GM18511 (cell line): ENCODE measurements at regions not wholly inside any gene's neighbourhood (a gene's known extent, or its start where the extent isn't known, plus 50 kb on each side); places are given as distances from the start of the nearest gene placed in this dataset.
"Not testable (repeated sequence)": the region's sequence is repeated elsewhere in the genome, so short reads cannot be mapped to it uniquely, and the experiment has no call there.

Experiments used
- ATAC-seq: cut with Tn5 transposase; IDR thresholded peaks from one replicate; pipeline ENCODE4 v1.9.1; 2021; ENCODE audit warnings: mild to moderate bottlenecking, moderate library complexity; ENCODE audit not compliant: unreplicated experiment

DNA sequence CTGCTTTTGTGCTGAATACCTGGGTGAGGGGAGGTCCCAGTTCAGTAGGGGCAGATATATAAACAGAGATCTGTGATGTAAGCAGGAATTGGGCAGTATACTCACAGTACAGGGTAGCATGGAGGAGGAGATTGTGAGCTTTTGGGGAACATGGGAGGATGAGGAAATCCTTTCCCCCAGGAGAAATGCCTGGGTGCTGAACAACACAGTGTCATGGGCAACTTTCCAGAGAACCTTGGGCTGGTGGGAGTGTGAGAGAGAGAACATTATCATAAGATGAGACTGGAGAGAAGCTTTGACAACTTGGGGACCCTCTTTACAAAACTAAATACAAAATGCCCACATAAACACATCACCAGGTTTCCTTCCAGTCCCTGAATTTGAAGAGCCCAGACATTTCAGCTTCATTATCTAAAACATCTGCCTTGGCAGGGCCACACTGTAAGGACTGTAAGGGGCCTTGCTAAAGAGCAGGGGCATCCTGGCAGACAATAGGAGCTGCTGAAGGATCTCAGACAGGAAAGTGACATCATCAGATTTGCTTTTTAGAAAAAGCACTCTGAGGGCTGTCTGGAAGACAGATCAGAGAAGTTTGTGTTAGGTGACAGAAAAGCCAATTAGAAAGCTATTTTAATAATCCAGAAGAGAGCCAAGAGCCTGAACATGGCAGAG is 105.1 kb upstream of the FOXN2 start:
- no peak for ATAC-seq

DNA sequence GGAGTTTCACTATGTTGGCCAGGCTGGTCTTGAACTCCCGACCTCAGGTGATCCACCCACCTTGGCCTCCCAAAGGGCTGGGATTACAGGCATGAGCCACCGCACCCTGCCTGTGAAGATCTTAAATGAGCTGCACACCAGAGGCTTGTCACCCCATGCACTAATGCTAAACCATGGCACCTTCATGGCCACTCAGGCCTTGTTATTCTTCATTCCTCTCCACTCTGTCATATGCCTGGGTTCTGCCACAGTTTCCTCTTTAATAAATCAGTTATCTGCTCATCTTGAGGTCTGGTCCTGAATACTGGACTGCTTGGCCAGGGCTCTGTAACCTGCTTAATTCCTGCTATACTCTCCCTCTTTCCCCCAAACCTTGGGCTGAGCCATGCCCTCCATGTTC is 104.3 kb upstream of the FOXN2 start:
- ATAC-seq = no peak

DNA sequence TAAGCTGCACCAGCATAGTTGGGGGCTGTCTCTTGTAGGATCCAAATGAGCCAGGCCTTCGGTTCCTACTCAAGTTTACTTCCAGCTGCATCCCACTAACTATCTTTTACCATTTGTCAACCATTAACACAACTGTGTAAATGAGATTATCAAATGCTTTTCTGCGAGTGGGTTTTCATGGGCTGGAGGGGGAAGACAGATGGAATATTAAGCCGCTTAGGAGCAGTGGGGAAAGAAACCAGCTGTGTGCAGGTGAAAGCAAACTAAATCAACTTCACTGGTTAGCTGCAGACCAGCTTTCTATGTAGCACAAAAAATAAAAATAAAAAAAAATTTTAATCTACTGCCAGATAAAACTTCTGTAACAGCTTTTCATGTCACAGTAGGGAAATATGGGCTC is 100.8 kb upstream of the FOXN2 start:
- no peak for ATAC-seq

DNA sequence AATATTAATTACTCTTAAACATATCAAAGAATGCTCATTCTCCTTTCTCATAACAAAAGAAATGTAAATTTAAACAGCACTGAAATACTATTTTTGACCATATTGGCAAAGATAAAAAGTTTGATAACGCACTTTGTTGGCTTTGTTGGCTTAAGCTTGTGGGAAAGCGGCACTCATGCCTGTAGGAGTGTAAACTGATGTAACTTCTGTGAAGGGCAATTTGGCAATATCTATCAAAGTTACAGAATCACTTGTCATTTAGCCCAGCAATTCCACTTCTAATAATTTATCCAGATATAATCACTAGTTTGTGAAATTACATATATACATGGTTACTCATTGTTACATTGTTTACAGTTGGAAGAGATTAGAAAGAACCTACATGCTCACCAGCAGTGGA is 96.3 kb upstream of the FOXN2 start:
- no peak for ATAC-seq

DNA sequence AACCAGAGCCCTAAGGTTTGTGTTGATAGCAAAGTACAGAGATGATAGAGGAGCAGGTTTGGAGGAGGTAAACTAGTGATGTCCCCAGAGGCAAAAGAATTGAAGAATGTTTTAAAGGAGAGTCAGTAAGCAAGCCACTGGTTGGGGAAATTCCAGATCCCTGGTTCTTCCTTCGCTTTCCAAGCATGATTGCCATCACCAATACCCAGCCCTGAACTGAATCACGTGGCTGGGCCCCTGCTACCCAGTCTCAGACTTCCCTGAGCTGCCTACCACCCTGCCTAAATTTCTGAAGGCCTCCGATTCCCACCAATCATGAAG is 95.3 kb upstream of the FOXN2 start:
- ATAC-seq = no peak

DNA sequence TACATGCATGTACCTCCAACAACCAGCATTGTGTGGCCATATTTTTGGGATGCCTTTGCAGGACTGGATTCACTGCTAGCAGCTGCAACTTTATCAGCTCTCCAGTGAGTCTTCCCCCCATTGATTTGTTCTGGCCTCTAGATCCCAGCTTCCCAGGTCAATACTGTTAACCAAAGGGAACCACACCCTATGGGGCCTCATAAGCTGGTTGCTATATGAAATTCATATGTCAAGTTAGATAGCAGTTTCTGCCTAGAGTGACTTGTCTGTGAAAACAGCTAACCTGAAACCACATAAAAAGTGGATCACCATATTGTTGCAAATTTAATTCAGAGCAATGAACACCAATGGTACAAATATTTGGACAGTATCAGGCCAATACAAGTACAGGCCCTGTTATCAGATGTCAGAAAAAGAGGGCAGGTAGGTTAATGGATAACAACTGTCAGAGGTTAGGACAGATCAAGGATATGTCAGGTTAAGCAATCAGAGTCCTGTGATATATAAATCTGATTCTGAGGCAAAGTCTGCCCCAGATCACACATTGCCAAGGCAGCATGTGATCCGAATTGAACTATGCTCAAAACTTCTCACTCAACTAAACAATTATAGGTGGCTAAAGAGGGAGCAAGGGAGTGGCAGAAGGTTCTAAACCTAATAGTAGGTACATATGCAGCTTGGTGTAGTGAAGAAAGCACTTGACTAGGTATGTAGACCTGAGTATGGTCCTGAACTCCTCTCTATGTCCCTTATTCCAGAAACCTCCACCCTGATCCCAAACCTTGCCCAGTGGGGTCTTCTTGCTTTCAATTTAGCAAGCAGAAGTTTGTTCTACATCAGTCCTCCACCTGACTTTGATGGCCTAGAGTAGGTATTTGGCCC is 94.7 kb upstream of the FOXN2 start:
- no peak for ATAC-seq

DNA sequence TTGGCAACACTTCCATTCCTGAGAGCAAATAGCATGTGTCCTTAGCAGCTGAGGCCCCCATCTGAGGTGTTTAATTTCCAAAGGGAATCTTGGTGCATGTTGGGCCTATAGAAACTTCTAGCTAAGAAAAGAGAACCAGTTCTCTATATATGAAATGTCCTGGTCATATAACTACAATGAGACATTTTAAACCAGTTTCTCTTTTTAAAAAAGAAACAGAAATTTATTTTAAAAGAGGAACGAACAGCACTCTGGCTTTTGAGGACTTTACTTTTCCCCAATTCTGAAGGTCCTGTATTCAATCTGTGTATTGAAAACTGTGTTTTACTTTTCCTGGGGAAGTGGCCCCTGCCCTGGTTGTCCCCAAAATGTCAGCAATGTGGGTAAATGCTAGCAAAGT is 94.0 kb upstream of the FOXN2 start:
- ATAC-seq = no peak

DNA sequence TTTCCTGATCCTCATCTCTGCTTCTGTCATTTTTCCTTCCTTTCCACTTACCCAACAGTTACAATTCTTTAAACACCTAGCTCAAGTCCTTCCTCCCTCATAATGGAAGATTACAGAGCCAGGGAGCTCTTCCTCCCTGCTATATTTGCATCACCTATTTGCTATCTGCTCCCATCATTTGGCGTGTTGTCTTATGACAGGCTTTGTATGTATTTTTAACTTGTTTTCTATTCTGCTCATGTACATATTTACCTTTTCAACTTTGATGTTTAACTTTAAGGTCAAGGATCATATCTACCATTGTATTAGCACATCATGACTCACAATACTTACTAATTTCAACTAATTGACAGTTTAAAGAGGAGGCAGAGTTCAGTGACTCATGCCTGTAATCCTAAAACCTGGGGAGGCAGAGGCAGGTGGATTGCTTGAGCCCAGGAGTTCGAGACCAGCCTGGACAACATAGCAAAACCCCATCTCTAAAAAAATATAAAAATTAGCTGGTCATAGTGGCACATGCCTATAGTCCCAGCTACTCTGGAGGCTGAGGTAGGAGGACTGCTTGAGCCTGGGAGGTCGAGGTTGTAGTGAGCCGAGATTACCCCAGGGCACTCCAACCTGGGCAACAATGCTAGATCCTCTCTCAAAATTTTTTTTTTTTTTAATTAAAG is 92.5 kb upstream of the FOXN2 start:
- no peak for ATAC-seq

DNA sequence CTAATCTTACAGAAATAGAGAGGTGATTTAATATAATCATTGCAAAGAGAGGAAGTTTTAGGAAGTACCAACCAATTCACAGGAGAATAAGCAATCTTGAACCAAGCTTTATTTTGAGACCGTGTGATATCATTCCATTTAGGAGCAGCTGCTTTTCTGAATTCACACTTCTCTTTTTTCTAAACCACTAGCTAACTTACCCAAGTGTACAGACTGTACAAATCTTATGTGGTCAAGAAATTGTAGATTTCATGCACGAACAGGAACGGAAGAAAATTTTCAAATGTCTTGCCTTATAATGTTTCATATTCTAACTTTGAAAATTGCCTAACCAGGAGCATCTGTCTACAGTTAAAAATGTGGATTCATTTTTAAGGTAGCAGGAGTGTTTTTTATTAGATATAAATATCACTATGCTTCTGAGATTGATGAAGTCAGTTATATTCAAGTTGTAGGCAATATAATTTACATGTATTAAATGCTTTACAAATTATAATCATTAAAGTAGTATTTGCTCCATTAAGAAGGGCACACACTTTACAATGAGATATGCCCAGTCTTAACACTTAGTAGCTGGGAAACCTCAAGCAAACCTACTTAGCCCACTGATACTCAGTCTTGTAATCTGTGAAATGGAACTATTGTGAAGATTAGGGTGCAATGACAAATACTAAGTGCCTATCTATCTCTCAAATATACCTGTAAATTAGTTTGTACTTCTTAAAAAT is 86.7 kb upstream of the FOXN2 start:
- ATAC-seq = peak; percentile 92

DNA sequence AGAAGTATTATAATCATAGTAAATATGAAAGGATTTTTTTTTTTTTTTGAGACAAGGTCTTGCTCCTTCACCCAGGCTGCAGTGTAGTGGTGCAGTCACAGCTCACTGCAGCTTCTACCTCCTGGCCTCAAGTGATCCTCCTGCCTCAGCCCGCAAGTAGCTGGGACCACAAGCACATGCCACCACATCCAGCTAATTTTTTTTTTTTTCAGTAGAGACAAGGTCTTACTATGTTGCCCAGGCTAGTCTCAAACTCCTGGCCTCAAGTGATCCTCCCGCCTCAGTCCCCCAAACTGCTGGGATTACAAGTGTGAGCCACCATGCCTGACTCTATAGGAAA is 86.2 kb upstream of the FOXN2 start:
- ATAC-seq = peak; percentile 60

DNA sequence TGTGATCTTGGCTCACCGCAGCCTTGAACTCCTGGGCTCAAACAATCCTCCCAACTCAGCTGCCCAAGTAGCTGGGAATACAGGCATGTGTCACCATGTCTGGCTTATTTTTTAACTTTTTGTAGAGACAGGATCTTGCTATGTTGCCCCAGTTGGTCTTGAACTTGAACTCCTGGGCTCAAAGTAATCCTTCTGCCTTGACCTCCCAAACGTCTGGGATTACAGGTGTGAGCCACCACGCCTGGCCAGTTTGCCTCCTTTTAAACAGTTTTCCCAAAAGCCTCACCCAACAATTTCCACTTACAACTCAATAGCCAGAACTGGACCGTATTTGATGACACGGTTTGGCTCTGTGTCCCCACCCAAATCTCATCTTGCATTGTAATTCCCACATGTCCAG is 85.4 kb upstream of the FOXN2 start:
- ATAC-seq = no peak

DNA sequence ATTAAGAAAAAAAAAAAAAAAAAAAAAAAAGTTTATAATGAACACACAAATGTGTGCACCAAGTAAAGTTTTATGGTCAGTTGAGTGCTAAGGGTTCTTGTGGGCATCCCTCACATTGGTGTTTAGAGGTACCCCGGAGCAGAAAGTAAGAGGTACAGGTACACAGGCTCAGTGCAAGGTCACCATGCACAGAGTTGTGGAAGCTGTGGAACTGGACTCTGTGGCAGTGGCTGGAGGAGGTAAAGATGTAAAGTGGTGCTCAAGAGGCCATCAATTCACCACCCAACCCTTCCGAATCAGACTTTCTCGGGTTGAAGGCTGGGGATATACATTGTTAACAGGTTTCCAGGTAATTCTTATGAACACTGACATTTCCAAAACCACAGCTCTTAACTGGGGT is 83.6 kb upstream of the FOXN2 start:
- no peak for ATAC-seq

DNA sequence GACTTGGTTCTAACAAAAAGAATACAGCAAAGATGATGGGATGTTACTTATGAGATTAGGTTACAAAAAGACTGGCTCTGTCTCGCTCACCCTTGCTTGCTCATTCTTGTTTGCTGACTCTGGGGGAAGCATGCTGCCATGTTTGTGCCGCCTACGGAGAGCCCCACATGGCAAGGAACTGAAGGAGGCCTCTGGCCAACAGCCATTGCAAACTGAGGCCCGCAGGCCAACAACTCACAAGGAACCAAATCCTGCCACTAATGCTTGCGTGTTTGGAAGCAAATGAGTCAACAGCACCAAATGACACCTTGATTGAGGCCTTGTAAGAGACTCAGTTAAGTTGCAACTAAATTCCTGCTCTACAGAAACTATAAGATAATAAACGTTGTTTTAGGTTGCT is 82.1 kb upstream of the FOXN2 start:
- no peak for ATAC-seq

DNA sequence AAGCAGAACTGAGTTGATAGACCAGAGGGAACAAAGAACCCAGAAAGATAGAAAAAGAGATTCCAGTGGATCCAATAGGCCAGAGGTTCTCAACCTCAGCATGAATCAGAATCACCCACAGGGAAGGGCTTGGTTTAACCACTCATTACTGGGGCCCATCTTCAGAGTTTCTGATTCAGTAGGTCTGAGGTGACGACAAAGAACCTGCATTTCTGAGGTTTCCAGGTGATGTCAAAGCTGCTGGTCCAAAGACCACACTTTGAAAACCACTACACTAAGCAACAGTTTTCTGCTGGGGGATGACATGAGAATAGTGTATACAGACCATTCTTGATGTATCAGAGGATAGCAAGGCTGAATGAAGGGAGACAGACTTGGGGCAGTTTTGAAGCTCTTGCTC is 81.5 kb upstream of the FOXN2 start:
- ATAC-seq = no peak

DNA sequence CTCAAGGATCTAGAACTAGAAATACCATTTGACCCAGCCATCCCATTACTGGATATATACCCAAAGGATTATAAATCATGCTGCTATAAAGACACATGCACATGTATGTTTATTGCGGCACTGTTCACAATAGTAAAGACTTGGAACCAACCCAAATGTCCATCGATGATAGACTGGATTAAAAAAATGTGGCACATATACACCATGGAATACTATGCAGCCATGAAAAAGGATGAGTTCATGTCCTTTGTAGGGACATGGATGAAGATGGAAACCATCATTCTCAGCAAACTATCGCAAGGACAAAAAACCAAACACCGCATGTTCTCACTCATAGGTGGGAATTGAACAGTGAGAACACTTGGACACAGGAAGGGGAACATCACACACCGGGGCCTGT is 80.7 kb upstream of the FOXN2 start:
- not testable (repeated sequence) for ATAC-seq

DNA sequence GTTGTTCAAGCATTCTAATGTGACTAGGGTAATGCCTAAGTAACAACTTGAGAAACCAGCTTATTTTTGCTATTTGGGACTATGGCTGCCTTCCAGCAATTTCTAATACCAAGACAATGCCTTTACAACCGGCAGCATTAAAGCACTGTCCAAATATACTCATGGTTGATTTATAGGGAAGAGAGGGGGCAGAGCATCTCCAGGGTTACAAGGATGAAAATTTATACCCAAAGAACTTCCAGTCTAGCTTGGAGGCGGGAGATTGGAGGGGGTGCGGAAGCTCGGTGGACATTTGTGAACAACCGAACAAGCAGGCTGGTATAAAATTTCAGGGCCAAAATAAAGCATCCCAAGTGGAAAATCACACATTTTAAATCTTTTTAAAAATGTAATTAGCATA is 79.4 kb upstream of the FOXN2 start:
- ATAC-seq = no peak

DNA sequence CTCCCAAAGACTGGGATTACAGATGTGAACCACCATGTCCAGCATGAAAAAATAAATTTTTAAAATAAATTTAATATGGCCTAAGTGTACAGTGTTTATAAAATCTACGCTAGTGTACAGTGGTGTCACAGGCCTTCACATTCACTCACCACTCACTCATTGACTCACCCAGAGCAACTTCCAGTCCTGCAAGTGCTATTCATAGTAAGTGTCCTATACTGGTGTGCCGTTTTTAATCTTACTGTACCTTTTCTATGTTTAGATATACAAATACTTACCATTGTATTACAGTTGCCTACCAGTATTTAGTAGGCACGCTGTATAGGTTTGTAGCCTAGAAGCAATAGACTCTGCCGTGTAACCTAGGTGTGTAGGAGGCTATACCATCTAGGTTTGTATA is 76.1 kb upstream of the FOXN2 start:
- no peak for ATAC-seq

DNA sequence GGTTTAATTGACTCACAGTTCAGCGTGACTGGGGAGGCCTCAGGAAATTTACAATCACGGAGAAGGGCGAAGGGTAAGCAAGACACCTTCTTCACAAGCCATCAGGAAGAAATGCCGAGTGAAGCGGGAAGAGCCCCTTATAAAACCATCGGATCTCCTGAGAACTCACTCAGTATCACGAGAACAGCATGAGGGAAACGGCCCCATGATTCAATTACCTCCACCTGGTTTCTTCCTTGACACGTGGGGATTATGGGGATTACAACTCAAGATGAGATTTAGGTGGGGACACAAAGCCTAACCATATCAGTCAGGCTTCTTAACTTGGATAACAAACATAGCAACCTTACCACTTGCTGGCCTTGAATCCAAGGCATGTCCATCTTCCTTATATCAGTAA is 73.6 kb upstream of the FOXN2 start:
- ATAC-seq = no peak

DNA sequence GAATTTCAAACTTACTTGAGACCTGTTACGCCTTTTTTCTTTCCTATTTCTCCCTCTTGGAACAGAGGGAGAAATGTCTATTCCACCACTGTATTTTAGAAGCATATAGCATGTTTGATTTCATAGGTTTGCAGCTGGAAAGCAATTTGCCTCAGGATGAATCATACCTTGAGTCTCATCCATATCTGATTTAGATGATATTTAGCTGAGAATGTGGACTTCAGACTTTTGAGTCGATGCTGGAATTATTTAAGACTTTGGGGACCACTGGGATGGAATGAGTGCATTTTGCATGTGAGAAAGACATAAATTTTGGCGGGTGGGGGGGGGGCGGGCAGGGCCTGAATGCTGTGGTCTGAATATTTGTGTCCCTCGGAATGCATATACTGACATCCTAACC is 67.3 kb upstream of the FOXN2 start:
- ATAC-seq = no peak

DNA sequence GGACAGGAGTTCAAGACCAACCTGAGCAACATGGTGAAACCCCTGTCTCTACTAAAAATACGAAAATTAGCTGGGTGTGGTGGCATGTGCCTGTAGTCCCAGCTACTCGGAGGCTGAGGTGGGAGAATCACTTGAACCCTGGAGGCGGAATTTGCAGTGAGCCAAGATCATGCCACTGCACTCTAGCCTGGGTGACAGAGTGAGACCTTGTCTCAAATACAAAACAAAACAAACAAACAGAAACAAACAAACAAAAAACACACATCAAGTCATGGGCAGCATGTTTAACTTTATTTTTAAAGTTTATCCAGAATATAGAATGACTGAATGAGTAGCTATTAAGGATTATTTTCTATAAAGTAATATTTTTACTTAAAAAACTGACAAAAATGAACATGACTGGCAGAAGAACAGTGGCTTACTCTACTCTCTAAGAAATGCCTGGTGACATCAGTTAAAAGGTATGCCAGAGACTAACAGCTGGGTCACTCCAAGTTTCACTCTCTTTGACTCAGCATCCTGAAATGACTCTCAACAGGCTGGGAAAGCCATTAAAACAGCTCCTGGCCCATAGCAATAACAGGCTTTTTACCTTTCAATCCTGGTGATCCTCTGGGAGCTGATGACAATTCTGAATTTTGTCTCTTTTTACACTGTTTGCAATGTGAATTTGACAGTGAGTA is 66.1 kb upstream of the FOXN2 start:
- ATAC-seq = peak; percentile 83

DNA sequence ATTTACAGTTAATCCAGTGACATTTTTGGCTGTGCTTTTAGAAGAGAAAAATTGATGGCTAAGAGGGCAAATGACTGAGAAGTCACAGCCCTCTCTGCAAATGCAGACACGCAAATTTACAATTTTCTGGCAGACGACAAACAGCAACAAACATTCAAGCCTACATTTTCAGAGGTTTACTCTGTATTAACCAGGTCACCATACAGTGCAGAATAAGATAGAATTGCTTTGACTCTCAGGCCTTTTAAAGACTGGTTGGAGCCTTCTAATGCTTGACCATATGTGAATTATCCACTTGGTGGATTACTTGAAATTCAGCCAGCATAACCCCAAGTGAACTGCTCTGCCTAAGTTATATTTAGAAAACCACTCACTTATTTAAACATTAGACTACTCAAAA is 65.5 kb upstream of the FOXN2 start:
- peak; percentile 2 for ATAC-seq
